Naive thymus-derived CD4-positive, alpha-beta T cell (primary cell): ENCODE measurements at regions not wholly inside any gene's neighbourhood (a gene's known extent, or its start where the extent isn't known, plus 50 kb on each side); places are given as distances from the start of the nearest gene placed in this dataset.
"Not testable (repeated sequence)": the region's sequence is repeated elsewhere in the genome, so short reads cannot be mapped to it uniquely, and the experiment has no call there.

ENCODE experiments used
- ATAC-seq: fragments of 150-1000 bp; cut with Tn5 transposase; 2 replicates; pipeline ENCODE4 v1.10.0; 2021; ENCODE audit warnings: mild to moderate bottlenecking, moderate library complexity
- CTCF ChIA-PET: fragments of 350-600 bp; sonication (Branson Sonifier 250); formaldehyde crosslinking; loops from one replicate; lab custom pipeline; 2021; ENCODE audit warnings: antibody characterized with exemption; lab: Charles Lee
- POLR2A ChIA-PET: fragments of 350-600 bp; sonication (Branson Sonifier 250); formaldehyde crosslinking; loops from one replicate; lab custom pipeline; 2021; ENCODE audit warnings: antibody characterized with exemption, inconsistent platforms; lab: Charles Lee
- DNase-seq, 9 donors: peaks; one replicate each; pipeline versions ENCODE4 v3.0.0 to v3.0.0-alpha.2; 2020 to 2022; ENCODE audit warnings: mixed read lengths in 1 of 9
- H3K27ac ChIP-seq: one replicate; pipeline ENCODE4 v1.7.0; 2013; ENCODE audit warnings: mild to moderate bottlenecking, low read depth, low read length, moderate library complexity
- H3K27me3 ChIP-seq, 2 donors: one replicate each; pipeline ENCODE4 v1.7.0; 2013; ENCODE audit warnings: low read length in 2 of 2, mild to moderate bottlenecking in 2 of 2, moderate library complexity in 2 of 2; ENCODE audit not compliant: control insufficient read depth in 2 of 2, insufficient read depth in 2 of 2
- H3K36me3 ChIP-seq, 3 experiments: 1 replicate in 2 of 3; 2 replicates in 1 of 3; pipeline ENCODE4 v1.7.0; 2013; ENCODE audit warnings: low read length in 3 of 3, mild to moderate bottlenecking in 3 of 3, moderate library complexity in 1 of 3; ENCODE audit not compliant: insufficient read depth in 3 of 3, control insufficient read depth in 2 of 3
- H3K4me1 ChIP-seq, 2 donors: one replicate each; pipeline ENCODE4 v1.7.0; 2013; ENCODE audit warnings: low read length in 2 of 2, mild to moderate bottlenecking in 2 of 2, moderate library complexity in 1 of 2; ENCODE audit not compliant: control insufficient read depth in 2 of 2, insufficient read depth in 2 of 2
- H3K4me3 ChIP-seq: 2 replicates; pipeline ENCODE4 v1.7.0; 2013; ENCODE audit warnings: mild to moderate bottlenecking, low read length
- H3K9me3 ChIP-seq, 3 experiments: 1 replicate in 2 of 3; 2 replicates in 1 of 3; pipeline ENCODE4 v1.7.0; 2013; ENCODE audit warnings: low read length in 3 of 3; ENCODE audit not compliant: control insufficient read depth in 2 of 3
- H3K27ac Mint-ChIP-seq, 9 donors: one replicate each; pipeline ENCODE4 v1.8.0; 2020 to 2022; ENCODE audit warnings: mixed read lengths in 9 of 9, mild to moderate bottlenecking in 8 of 9, moderate library complexity in 5 of 9, inconsistent platforms in 2 of 9
- H3K27me3 Mint-ChIP-seq, 5 donors: one replicate each; pipeline ENCODE4 v1.8.0; 2021 to 2022; ENCODE audit warnings: mixed read lengths in 5 of 5, mild to moderate bottlenecking in 1 of 5
- H3K36me3 Mint-ChIP-seq, 5 donors: one replicate each; pipeline ENCODE4 v1.8.0; 2020 to 2022; ENCODE audit warnings: mixed read lengths in 5 of 5, mild to moderate bottlenecking in 3 of 5, inconsistent platforms in 1 of 5
- H3K4me1 Mint-ChIP-seq, 7 donors: one replicate each; pipeline ENCODE4 v1.8.0; 2020 to 2022; ENCODE audit warnings: mixed read lengths in 7 of 7, mild to moderate bottlenecking in 3 of 7, inconsistent platforms in 1 of 7
- H3K4me3 Mint-ChIP-seq, 10 donors: one replicate each; pipeline ENCODE4 v1.8.0; 2020 to 2022; ENCODE audit warnings: mild to moderate bottlenecking in 10 of 10, mixed read lengths in 10 of 10, moderate library complexity in 6 of 10, inconsistent platforms in 2 of 10
- H3K9me3 Mint-ChIP-seq, 11 donors: one replicate each; pipeline ENCODE4 v1.8.0; 2020 to 2022; ENCODE audit warnings: mixed read lengths in 11 of 11, mild to moderate bottlenecking in 4 of 11, inconsistent platforms in 1 of 11, moderate library complexity in 1 of 11
- intact Hi-C, 2 donors: fragments of 100-400 bp; cut with micrococcal nuclease; formaldehyde crosslinking; loops; one replicate each; pipeline ENCODE4 v1.15.1; 2023

DNA sequence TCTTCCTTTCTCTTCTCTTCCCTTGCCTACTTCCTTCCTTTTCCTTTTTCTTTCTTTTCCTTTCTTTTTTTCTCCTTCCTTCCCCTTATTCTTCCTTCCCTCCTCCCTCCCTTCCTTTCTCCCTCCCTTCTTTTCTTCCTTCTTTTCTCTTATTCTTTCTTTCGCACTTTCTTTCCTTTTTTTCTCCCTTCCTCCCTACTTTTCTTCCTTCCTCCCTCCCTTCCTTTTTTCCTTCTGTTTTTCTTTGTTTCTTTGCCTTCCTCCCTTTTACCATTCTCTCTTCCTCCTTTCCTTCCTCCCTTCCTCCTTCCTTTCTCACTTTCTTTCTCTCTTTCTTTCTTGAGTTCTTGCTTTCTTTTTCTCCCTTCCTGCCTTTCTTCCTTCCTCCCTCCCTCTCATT lies 416.5 kb downstream of the ANKRD30B start:
- not testable (repeated sequence) for H3K9me3 Mint-ChIP-seq

DNA sequence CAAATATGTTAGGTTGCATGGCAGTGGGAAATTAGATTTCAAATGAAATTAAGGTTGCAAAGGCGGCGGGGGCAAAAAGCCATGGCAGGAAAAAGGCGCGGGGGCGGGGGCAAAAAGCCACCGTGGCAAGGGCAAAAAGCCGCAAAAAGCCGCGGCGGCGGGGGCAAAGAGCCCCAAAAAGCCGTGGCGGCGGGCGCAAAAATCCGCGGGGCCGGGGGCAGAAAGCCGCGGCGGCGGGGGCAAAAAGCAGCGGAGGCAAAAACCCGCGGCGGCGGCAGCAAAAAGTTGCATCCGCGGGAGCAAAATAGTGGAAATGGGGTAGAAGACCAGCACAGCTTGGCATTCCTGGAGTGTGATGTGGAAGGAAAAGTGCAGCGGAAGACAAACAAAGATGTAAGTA lies 417.1 kb downstream of the ANKRD30B start:
- Histone ChIP-seq H3K9me3 (no peaks in the 10 kb centered on the region), H3K36me3 (no peaks in the 10 kb centered on the region), H3K27ac (no peak overlapping the region), H3K27me3 (no peaks in the 10 kb centered on the region), H3K4me1 (no peaks in the 10 kb centered on the region), H3K4me3 (no peak overlapping the region)
- ChIA-PET CTCF (no interaction called here), POLR2A (no interaction called here)
- peaks cover 0 to 2% (median 0%) of the 10 kb centered on the region in 7 donors for H3K4me1 Mint-ChIP-seq
- no peak for DNase-seq
- intact Hi-C loops = no loop called here
- no peaks in the 10 kb centered on the region for H3K36me3 Mint-ChIP-seq
- no peak overlapping the region for H3K27ac Mint-ChIP-seq
- no peak overlapping the region for H3K4me3 Mint-ChIP-seq
- H3K27me3 Mint-ChIP-seq = peaks cover 0 to 19% (median 17%) of the 10 kb centered on the region in 5 donors
- no peak for ATAC-seq
- H3K9me3 Mint-ChIP-seq = peaks cover 0 to 7% (median 0%) of the 10 kb centered on the region in 11 donors

More for the DNA sequence above, 416.5 kb downstream of the ANKRD30B start:
- H3K9me3 ChIP-seq, DNase-seq, H3K4me1 Mint-ChIP-seq, CTCF ChIA-PET, H3K4me3 Mint-ChIP-seq, H3K27ac Mint-ChIP-seq, H3K36me3 ChIP-seq, POLR2A ChIA-PET, intact Hi-C loops, H3K27me3 ChIP-seq, H3K4me3 ChIP-seq, H3K36me3 Mint-ChIP-seq, ATAC-seq, H3K4me1 ChIP-seq, H3K27ac ChIP-seq: not testable (repeated sequence)
- H3K27me3 Mint-ChIP-seq = peaks cover 0 to 19% (median 17%) of the 10 kb centered on the region in 5 donors

- H3K36me3 ChIP-seq, H3K4me3 ChIP-seq, H3K4me1 Mint-ChIP-seq, H3K27ac Mint-ChIP-seq, H3K27ac ChIP-seq, POLR2A ChIA-PET, CTCF ChIA-PET, H3K4me1 ChIP-seq, H3K9me3 ChIP-seq, H3K27me3 Mint-ChIP-seq, H3K27me3 ChIP-seq, H3K36me3 Mint-ChIP-seq, DNase-seq, ATAC-seq, H3K4me3 Mint-ChIP-seq, intact Hi-C loops: not testable (repeated sequence)
- peaks cover 0 to 17% (median 6%) of the 10 kb centered on the region in 11 donors for H3K9me3 Mint-ChIP-seq
These were observed 445.1 kb downstream of the ANKRD30B start for GRCh38 chr18:15193028-15193427.

DNA sequence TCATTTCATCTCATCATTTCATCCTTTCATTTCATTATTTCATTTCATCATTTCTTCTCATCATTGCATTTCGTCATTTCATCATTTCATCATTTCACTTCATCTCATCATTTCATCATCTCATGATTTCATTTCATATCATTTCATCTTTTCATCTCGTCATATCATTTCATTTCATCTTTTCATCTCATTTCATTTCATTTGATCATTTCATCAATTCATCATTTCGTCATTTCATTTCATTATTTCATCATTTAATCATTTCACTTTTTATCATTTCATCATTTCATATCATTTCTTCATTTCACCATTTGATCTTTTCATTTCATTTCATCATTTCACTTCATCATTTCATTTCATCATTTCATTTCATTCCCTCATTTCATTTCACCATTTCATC lies 445.8 kb downstream of the ANKRD30B start:
- H3K27ac Mint-ChIP-seq, H3K27me3 Mint-ChIP-seq, H3K4me1 Mint-ChIP-seq, ATAC-seq, H3K27me3 ChIP-seq, H3K27ac ChIP-seq, H3K4me3 Mint-ChIP-seq, H3K4me3 ChIP-seq, CTCF ChIA-PET, H3K36me3 Mint-ChIP-seq, intact Hi-C loops, POLR2A ChIA-PET, DNase-seq, H3K9me3 ChIP-seq, H3K4me1 ChIP-seq, H3K36me3 ChIP-seq: not testable (repeated sequence)
- peaks cover 0 to 15% (median 2%) of the 10 kb centered on the region in 11 donors for H3K9me3 Mint-ChIP-seq

- H3K27ac Mint-ChIP-seq, H3K36me3 Mint-ChIP-seq, intact Hi-C loops, H3K27ac ChIP-seq, H3K27me3 ChIP-seq, ATAC-seq, H3K4me3 ChIP-seq, H3K4me1 Mint-ChIP-seq, H3K9me3 ChIP-seq, POLR2A ChIA-PET, H3K4me1 ChIP-seq, CTCF ChIA-PET, H3K36me3 ChIP-seq: not testable (repeated sequence)
- Mint-ChIP-seq H3K9me3 (peaks cover 0 to 29% (median 5%) of the 10 kb centered on the region in 11 donors), H3K4me3 (peak overlapping the region in 2 of 10 donors; percentile 38 to 40), H3K27me3 (peaks cover 13 to 34% (median 27%) of the 10 kb centered on the region in 5 donors)
- DNase-seq = peak in 1 of 9 donors; percentile 15
These were observed 449.6 kb downstream of the ANKRD30B start for GRCh38 chr18:15197338-15198115.

DNA sequence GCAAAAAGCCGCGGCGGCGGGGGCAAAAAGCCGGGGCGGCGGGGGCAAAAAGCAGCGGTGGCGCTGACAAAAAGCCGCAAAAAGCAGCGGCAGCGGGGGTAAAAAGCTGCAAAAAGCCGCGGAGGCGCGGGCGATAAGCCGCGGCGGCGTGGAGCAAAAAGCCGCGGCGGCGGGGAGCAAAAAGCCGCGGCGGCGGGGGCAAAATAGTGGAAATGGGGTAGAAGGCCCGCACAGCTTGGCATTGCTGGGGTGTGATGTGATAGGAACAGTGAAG lies 450.1 kb downstream of the ANKRD30B start:
- ChIA-PET POLR2A (no interaction called here), CTCF (no interaction called here)
- Histone ChIP-seq H3K4me1 (no peaks in the 10 kb centered on the region), H3K9me3 (no peaks in the 10 kb centered on the region), H3K36me3 (no peaks in the 10 kb centered on the region), H3K4me3 (no peak overlapping the region), H3K27me3 (no peaks in the 10 kb centered on the region), H3K27ac (no peak overlapping the region)
- Mint-ChIP-seq H3K36me3 (no peaks in the 10 kb centered on the region), H3K27ac (no peak overlapping the region), H3K9me3 (peaks cover 0 to 28% (median 5%) of the 10 kb centered on the region in 11 donors), H3K27me3 (peaks cover 13 to 37% (median 28%) of the 10 kb centered on the region in 5 donors), H3K4me1 (peaks cover 0 to 6% (median 5%) of the 10 kb centered on the region in 7 donors), H3K4me3 (peak overlapping the region in 6 of 10 donors; percentile 16 to 38 (median 24))
- DNase-seq (no peak), ATAC-seq (no peak)
- intact Hi-C loops = no loop called here
